Body of pancreas (tissue), 4 donors: ENCODE measurements at regions not wholly inside any gene's neighbourhood (a gene's known extent, or its start where the extent isn't known, plus 50 kb on each side); places are given as distances from the start of the nearest gene placed in this dataset.

Experiments
- POLR2A ChIP-seq, 3 donors: fragments of 450-650 bp; IDR thresholded peaks; one replicate each; pipeline ENCODE4 v1.6.1; 2016; ENCODE audit warnings: antibody characterized with exemption in 3 of 3, mild to moderate bottlenecking in 2 of 3
- TF ChIP-seq, protein P1 (sequence below), 7 experiments: fragments of 450-650 bp in 4 of 7; fragments of 200-600 bp in 3 of 7; sonication (generic) in 3 of 7; IDR thresholded peaks; one replicate each; pipeline ENCODE4 v1.5.1; 2016 to 2019; ENCODE audit warnings: antibody characterized with exemption in 7 of 7

DNA sequence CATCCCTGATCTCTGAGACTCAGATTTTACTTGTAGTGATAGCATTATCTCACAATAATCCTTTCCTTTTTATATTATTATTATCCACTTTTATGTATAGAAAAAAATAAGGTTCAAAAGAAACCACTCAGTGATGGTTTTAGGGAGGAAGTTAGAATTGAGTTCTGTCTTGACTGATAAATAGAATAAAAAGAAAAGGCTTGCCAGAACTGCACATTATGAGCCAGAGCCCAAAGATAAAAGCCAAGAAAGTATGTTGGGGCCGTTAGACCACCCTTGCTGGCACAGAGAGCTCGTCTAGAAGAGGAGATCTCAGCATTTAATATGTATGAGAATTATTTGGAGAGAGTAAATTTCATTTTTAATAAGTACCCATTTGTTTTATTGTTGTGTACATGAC, 103.2 kb downstream of the TSPAN8 start:
- TF ChIP-seq, protein P1, sequence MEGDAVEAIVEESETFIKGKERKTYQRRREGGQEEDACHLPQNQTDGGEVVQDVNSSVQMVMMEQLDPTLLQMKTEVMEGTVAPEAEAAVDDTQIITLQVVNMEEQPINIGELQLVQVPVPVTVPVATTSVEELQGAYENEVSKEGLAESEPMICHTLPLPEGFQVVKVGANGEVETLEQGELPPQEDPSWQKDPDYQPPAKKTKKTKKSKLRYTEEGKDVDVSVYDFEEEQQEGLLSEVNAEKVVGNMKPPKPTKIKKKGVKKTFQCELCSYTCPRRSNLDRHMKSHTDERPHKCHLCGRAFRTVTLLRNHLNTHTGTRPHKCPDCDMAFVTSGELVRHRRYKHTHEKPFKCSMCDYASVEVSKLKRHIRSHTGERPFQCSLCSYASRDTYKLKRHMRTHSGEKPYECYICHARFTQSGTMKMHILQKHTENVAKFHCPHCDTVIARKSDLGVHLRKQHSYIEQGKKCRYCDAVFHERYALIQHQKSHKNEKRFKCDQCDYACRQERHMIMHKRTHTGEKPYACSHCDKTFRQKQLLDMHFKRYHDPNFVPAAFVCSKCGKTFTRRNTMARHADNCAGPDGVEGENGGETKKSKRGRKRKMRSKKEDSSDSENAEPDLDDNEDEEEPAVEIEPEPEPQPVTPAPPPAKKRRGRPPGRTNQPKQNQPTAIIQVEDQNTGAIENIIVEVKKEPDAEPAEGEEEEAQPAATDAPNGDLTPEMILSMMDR (IDR thresholded peaks at IDR 0.05), result no peak
- no peak for TF ChIP-seq POLR2A (IDR thresholded peaks at IDR 0.05)
